ENCODE measurements at regions not wholly inside any gene's neighbourhood (a gene's known extent, or its start where the extent isn't known, plus 50 kb on each side); places are given as distances from the start of the nearest gene placed in this dataset.

- no peak for TF ChIP-seq ZNF513 (CRISPR knock-in tag; conservative IDR thresholded peaks at IDR 0.05)
- no peak for TF ChIP-seq ZNF354B (CRISPR knock-in tag; IDR thresholded peaks at IDR 0.05)
- no peak for TF ChIP-seq ZNF616 (CRISPR knock-in tag; IDR thresholded peaks at IDR 0.05; ENCODE audit: low read depth)
- no peak for TF ChIP-seq ZNF501 (CRISPR knock-in tag; IDR thresholded peaks at IDR 0.05)
- TF ChIP-seq, protein P1, sequence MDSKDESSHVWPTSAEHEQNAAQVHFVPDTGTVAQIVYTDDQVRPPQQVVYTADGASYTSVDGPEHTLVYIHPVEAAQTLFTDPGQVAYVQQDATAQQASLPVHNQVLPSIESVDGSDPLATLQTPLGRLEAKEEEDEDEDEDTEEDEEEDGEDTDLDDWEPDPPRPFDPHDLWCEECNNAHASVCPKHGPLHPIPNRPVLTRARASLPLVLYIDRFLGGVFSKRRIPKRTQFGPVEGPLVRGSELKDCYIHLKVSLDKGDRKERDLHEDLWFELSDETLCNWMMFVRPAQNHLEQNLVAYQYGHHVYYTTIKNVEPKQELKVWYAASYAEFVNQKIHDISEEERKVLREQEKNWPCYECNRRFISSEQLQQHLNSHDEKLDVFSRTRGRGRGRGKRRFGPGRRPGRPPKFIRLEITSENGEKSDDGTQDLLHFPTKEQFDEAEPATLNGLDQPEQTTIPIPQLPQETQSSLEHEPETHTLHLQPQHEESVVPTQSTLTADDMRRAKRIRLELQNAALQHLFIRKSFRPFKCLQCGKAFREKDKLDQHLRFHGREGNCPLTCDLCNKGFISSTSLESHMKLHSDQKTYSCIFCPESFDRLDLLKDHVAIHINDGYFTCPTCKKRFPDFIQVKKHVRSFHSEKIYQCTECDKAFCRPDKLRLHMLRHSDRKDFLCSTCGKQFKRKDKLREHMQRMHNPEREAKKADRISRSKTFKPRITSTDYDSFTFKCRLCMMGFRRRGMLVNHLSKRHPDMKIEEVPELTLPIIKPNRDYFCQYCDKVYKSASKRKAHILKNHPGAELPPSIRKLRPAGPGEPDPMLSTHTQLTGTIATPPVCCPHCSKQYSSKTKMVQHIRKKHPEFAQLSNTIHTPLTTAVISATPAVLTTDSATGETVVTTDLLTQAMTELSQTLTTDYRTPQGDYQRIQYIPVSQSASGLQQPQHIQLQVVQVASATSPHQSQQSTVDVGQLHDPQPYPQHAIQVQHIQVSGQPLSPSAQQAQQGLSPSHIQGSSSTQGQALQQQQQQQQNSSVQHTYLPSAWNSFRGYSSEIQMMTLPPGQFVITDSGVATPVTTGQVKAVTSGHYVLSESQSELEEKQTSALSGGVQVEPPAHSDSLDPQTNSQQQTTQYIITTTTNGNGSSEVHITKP (CRISPR knock-in tag; IDR thresholded peaks at IDR 0.05; ENCODE audit: low read depth) = no peak
- no peak for TF ChIP-seq ZNF563 (CRISPR knock-in tag; IDR thresholded peaks at IDR 0.05)
- no peak for TF ChIP-seq SOX13 (IDR thresholded peaks at IDR 0.05)
- TF ChIP-seq SOX13 (CRISPR knock-in tag; conservative IDR thresholded peaks at IDR 0.05 in 1 of 2, IDR thresholded peaks at IDR 0.05 in 1 of 2) = peak in 1 of 2 experiments; percentile 60; a peak in 2 of 4 replicates
- no peak for TF ChIP-seq MXD1 (CRISPR knock-in tag; IDR thresholded peaks at IDR 0.05)
- no peak for TF ChIP-seq NFYC (CRISPR knock-in tag; IDR thresholded peaks at IDR 0.05)
- TF ChIP-seq, protein P2, sequence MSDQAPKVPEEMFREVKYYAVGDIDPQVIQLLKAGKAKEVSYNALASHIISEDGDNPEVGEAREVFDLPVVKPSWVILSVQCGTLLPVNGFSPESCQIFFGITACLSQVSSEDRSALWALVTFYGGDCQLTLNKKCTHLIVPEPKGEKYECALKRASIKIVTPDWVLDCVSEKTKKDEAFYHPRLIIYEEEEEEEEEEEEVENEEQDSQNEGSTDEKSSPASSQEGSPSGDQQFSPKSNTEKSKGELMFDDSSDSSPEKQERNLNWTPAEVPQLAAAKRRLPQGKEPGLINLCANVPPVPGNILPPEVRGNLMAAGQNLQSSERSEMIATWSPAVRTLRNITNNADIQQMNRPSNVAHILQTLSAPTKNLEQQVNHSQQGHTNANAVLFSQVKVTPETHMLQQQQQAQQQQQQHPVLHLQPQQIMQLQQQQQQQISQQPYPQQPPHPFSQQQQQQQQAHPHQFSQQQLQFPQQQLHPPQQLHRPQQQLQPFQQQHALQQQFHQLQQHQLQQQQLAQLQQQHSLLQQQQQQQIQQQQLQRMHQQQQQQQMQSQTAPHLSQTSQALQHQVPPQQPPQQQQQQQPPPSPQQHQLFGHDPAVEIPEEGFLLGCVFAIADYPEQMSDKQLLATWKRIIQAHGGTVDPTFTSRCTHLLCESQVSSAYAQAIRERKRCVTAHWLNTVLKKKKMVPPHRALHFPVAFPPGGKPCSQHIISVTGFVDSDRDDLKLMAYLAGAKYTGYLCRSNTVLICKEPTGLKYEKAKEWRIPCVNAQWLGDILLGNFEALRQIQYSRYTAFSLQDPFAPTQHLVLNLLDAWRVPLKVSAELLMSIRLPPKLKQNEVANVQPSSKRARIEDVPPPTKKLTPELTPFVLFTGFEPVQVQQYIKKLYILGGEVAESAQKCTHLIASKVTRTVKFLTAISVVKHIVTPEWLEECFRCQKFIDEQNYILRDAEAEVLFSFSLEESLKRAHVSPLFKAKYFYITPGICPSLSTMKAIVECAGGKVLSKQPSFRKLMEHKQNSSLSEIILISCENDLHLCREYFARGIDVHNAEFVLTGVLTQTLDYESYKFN (CRISPR knock-in tag; conservative IDR thresholded peaks at IDR 0.05) = no peak; the same call in 1 of the 2 replicates
- TF ChIP-seq ZNF589 (CRISPR knock-in tag; conservative IDR thresholded peaks at IDR 0.05) = no peak
- TF ChIP-seq ARHGAP35 (CRISPR knock-in tag; IDR thresholded peaks at IDR 0.05; ENCODE audit: borderline replicate concordance) = no peak
- peak; percentile 83; the same call in 1 of the 2 replicates for TF ChIP-seq RFXANK (CRISPR knock-in tag; IDR thresholded peaks at IDR 0.05)
- TF ChIP-seq BCL3 (CRISPR knock-in tag; IDR thresholded peaks at IDR 0.05) = no peak
- TF ChIP-seq ZNF136 (CRISPR knock-in tag; IDR thresholded peaks at IDR 0.05; ENCODE audit: low read depth) = no peak
These were observed 111.2 kb downstream of the ZNF280B start (continued) for GRCh38 chr22:22397292-22397870.

Measured in HepG2 (cell line).